ENCODE measurements at regions not wholly inside any gene's neighbourhood (a gene's known extent, or its start where the extent isn't known, plus 50 kb on each side); places are given as distances from the start of the nearest gene placed in this dataset.

DNA sequence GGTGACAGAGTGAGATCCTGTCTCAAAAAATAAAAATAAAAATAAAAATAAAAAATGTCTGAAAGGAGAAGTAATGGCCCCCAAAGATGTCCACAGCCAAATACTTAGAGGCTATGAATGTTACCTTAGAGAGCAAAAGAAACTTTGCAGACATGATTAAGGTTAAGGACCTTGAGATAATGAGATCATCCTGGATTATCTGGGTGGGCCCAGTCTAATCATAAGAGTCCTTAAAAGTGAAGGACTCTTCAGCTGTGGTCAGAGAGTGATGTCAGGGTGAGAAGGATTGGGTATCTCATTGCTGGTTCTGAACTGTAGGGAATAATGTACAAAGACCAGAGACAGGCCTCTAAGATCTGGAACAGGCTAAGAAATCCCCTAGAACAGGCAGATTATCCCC is 84.9 kb upstream of the POU1F1 start:
- dilution Hi-C loops (cut with HindIII; ENCODE audit: low sequenced_read_pairs, unreplicated experiment) (no loop called here), in situ Hi-C loops (cut with MboI; ENCODE audit: low sequenced_read_pairs) (no loop called here), intact Hi-C loops (cut with micrococcal nuclease) (no loop called here)
- Histone ChIP-seq H3K4me3 (ENCODE audit: insufficient read depth, low read depth, low read length) (no peak overlapping the region), H3K18ac (ENCODE audit: low read depth, low read length) (no peak overlapping the region), H3K4me1 (ENCODE audit: control insufficient read depth, insufficient read depth, low read length) (no peaks in the 10 kb centered on the region), H4K8ac (ENCODE audit: low read depth in 2 of 2, low read length in 2 of 2) (no peak overlapping the region), H3K4ac (ENCODE audit: low read depth, low read length) (no peak overlapping the region), H3K14ac (replicated peaks; ENCODE audit: low read depth, low read length) (no peak overlapping the region), H3K9me3 (ENCODE audit: control insufficient read depth, insufficient read depth, low read length) (no peaks in the 10 kb centered on the region), H3K27ac (ENCODE audit: insufficient read depth, low read length) (no peak overlapping the region), H3K27me3 (ENCODE audit: control insufficient read depth, insufficient read depth, low read length) (no peaks in the 10 kb centered on the region), H3K9ac (ENCODE audit: low read depth, low read length) (no peak overlapping the region), H3K36me3 (ENCODE audit: control insufficient read depth, insufficient read depth, low read length) (no peaks in the 10 kb centered on the region), H2AK5ac (ENCODE audit: low read depth, low read length) (no peak overlapping the region), H3K4me2 (ENCODE audit: low read depth, low read length) (no peak overlapping the region), H2BK120ac (ENCODE audit: low read depth, low read length) (no peak overlapping the region), H2AFZ (replicated peaks; ENCODE audit: low read length, poor library complexity) (no peak overlapping the region), H2BK20ac (ENCODE audit: low read depth, low read length) (no peak overlapping the region), H2BK15ac (ENCODE audit: low read depth, low read length) (no peak overlapping the region), H4K5ac (ENCODE audit: low read depth, low read length) (no peak overlapping the region), H3K23ac (ENCODE audit: low read depth, low read length) (no peak overlapping the region), H2BK5ac (ENCODE audit: low read depth, low read length, poor library complexity, severe bottlenecking) (no peak overlapping the region), H2AK9ac (replicated peaks; ENCODE audit: low read depth, low read length, poor library complexity) (no peak overlapping the region), H4K20me1 (ENCODE audit: insufficient read depth, low read length) (no peaks in the 10 kb centered on the region), H3K79me1 (ENCODE audit: low read depth in 1 of 2, low read length in 2 of 2) (no peaks in the 10 kb centered on the region), H3K56ac (ENCODE audit: extremely low read depth, insufficient read depth, low read length) (no peak overlapping the region), H4K91ac (ENCODE audit: insufficient read depth, low read depth, low read length) (no peak overlapping the region), H3K9me1 (ENCODE audit: insufficient read depth, low read length) (no peaks in the 10 kb centered on the region)
- TF ChIP-seq POLR2A (IDR thresholded peaks at IDR 0.05; ENCODE audit: low read depth, low read length) (no peak), MXI1 (IDR thresholded peaks at IDR 0.05; ENCODE audit: borderline replicate concordance, low read depth, low read length) (no peak), BHLHE40 (IDR thresholded peaks at IDR 0.05; ENCODE audit: low read depth, low read length) (no peak), FOS (IDR thresholded peaks at IDR 0.05; ENCODE audit: low read depth, low read length) (no peak), RFX5 (IDR thresholded peaks at IDR 0.05; ENCODE audit: low read depth, low read length) (no peak), MAFK (IDR thresholded peaks at IDR 0.05; ENCODE audit: low read depth, low read length) (no peak), CEBPB (IDR thresholded peaks at IDR 0.05; ENCODE audit: low read depth, low read length) (no peak), NFE2L2 (IDR thresholded peaks at IDR 0.05; ENCODE audit: low read depth, low read length) (no peak), MAZ (IDR thresholded peaks at IDR 0.05; ENCODE audit: borderline replicate concordance, low read depth, low read length) (no peak), CTCF (conservative IDR thresholded peaks at IDR 0.05; ENCODE audit: low read depth, low read length) (no peak), RCOR1 (IDR thresholded peaks at IDR 0.05; ENCODE audit: insufficient replicate concordance, low read length) (no peak), CHD1 (IDR thresholded peaks at IDR 0.05; ENCODE audit: low read depth, low read length) (no peak), SMC3 (IDR thresholded peaks at IDR 0.05; ENCODE audit: low read depth, low read length) (no peak), RAD21 (IDR thresholded peaks at IDR 0.05; ENCODE audit: low read length) (no peak)
- TF ChIP-seq, protein P1, sequence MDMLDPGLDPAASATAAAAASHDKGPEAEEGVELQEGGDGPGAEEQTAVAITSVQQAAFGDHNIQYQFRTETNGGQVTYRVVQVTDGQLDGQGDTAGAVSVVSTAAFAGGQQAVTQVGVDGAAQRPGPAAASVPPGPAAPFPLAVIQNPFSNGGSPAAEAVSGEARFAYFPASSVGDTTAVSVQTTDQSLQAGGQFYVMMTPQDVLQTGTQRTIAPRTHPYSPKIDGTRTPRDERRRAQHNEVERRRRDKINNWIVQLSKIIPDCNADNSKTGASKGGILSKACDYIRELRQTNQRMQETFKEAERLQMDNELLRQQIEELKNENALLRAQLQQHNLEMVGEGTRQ (IDR thresholded peaks at IDR 0.05; ENCODE audit: low read depth, low read length) = no peak
- TF ChIP-seq, protein P2, sequence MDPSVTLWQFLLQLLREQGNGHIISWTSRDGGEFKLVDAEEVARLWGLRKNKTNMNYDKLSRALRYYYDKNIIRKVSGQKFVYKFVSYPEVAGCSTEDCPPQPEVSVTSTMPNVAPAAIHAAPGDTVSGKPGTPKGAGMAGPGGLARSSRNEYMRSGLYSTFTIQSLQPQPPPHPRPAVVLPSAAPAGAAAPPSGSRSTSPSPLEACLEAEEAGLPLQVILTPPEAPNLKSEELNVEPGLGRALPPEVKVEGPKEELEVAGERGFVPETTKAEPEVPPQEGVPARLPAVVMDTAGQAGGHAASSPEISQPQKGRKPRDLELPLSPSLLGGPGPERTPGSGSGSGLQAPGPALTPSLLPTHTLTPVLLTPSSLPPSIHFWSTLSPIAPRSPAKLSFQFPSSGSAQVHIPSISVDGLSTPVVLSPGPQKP (IDR thresholded peaks at IDR 0.05; ENCODE audit: borderline replicate concordance, low read depth, low read length) = no peak
- BruUV-seq (replicated peaks) = no TSS peak
- ATAC-seq (ENCODE audit: low read depth) (no peak), DNase-seq (no peak)
- ChIA-PET POLR2A (ENCODE audit: unreplicated experiment) (no interaction called here), CTCF (interaction anchor here (1.8 kb wide), 1 partner anchor 10 kb away, joined by 7 read pairs; no protein-coding TSS in a partner anchor)

Measured in IMR-90 (cell line).